ENCODE measurements at regions not wholly inside any gene's neighbourhood (a gene's known extent, or its start where the extent isn't known, plus 50 kb on each side); places are given as distances from the start of the nearest gene placed in this dataset.
A peak's percentile ranks its signal among the peaks of the same experiment; 100 is the strongest.
"Not testable (repeated sequence)": the region's sequence is repeated elsewhere in the genome, so short reads cannot be mapped to it uniquely, and the experiment has no call there.

DNA sequence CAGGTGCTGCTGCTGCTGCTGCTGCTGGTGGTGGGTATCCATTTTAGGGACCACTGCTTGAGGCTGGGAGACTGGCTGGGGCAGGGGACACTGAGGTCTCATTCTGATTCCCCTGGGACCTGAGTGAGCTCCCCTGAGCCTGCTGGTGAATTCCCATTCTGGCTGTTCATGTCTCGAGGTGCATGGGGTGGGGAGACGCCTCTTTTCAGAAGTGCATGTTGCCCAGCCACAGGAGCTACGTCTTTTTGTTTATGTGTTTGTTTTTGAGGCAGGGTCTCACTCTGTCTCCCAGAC lies 133.4 kb downstream of the RHOU start:
- no peak for DNase-seq

DNA sequence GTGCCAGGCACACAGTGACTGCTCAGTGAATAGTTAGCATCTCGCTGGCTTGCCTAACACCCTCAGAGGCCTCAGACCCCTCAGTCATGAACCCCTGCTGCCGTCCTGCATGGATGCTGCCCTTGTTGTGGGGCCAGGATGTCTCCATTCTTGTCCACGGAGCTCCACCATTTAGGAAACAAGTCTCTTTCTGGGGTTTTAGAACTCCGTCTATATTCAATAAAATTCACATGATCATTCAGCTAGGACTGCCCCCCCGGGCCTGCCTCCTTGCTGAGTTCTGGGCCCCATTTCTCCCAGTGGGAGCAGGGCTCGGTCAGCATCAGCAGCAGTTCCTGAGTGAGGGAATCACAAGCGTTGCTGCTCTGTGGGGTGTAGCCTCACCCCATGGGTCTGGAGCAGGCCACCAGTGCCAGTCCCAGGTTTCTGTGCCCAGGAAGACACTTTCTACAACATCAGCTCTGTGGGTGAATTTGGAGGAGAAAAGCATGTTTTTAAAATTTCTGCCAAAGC lies 134.1 kb downstream of the RHOU start:
- no peak for DNase-seq

DNA sequence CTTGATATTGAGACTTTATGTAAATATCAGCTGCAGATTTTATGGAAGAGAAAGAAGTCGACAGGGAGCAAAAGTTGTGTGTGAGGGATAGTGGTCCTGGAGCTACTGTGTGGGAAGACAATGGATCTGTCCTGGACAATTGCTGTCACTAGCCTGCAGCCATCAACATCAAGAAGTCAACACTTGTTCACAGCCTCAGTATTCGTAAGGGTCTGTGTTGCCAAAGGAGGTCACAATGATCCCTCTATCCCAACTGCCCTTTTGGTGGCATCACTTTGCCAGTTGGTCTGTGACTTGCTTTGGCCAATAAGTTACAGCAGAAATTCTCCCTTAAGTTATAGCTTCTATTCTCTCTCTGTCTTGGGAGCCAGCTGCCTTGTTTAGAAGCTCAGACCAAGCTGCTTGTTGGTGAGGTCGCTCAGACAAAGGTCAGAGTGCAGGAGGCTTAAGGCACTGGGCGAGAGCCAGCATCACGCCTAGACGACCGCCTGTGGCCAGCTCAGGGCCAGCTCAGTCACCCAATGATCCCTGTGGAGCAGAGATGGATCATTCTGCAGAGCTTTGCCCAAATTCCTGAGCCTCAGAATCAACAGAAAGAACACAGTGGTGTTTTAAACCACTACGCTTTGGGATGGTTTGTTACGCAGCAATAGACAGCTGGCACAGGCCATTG lies 134.9 kb downstream of the RHOU start:
- no peak for DNase-seq

DNA sequence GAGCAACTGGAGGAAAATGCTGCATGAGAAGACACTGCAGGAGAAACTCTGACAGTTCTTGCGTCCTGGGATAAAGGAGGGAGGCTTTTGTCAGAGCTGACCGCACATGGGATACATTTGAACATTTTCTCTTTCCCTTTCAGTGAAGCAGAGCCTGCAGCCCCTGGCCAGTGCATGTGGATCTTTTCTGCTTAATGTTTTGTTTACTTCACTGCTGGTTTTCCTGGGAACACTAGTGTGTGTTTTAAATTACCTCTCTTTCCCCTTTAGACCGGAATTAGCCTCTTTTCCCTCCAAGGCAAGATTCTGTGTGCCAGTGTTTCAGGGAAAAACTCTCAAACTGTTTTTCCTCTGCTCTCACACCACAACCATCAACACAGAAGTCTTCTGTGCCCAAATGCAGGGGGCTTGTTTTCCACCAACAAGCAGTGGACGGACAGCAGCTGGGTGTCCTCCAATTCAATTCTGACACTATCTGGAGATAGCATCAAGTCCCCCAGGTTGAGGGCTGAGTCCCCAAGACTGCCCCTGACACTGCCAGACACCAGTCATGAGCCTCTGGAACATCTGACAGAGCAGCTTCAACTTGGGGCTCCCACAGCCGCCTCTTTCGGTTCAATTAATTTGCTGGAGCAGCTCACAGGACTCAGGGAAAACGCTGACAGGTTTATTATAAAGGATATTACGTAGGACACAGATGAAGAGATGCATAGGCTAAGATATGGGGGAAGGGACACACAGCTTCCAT lies 136.2 kb downstream of the RHOU start:
- peak; percentile 53 for DNase-seq

DNA sequence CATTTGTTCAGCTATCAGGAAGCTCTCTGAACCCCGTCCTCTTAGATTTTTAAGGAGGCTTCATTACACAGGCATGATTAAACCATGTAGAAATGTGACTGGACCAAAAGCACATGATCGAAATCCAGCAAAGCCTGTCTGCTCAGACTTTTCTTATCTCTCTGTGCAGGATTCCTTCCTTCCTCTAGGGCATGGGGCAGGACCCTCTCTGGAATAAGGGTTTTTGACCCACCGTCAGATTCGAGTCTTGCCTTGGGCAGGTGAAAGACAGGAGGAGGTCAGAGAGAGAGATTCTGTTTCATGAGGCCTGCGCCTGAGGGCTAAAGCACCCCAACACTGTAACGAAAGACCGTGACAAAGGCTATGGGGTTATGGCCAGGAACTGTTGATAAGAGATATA lies 136.8 kb downstream of the RHOU start:
- DNase-seq, result no peak

DNA sequence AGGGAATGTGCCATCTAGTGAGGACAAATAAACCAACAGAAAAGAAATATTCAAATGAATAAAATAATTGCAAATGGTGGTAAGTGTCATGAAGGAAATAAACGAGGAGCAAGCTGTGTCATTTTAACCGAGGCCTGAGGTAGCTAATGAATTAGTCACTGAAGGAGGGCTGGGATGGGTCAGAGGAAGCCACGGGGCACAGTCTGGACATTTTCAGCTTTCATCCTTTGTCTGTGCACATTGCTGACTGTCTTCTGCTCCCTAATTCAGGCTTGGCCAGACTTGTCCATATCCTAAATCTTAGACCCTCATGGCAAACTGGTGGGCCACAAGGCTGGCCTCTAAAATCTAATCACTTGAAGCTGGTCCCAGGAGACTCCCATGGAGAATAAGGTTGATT lies 138.4 kb downstream of the RHOU start:
- no peak for DNase-seq

DNA sequence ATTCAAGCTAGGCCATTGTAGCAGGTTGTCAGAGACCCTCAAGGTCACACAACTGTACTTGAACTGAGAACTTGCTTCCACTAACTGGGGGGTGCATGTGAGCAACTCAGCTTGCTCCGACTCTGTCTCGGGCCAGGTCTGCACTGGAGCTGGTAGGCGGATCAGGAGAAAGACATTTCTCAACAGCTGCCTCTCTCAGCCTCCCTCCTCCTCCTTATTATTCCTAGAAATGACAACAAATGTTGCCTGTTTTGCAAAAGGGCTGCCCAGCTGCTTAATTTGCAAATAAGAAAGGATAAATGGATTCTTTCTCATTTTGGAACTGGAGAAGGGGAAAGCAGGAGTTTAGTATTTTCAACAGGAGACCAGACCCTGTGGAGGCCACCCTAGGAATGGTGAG lies 140.5 kb downstream of the RHOU start:
- no peak for DNase-seq

DNA sequence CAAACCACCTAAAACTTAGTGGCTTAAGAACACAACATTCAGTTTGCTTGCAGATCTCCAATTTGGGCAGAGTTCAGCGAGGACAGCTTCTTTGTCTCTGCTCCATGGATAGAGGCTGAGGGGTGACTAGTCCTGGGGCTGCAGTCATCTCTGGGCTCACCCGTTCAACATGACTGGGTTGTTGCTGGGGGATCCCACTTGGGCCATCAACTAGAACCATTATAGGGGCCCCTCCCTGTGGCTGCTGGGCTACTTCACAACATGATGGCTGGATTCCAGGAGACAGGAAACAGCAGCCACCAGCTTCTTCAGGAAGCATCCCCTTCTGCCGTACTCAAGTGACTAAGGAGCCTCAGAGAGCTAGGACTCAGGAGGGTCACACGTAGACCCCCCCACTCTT lies 140.9 kb downstream of the RHOU start:
- DNase-seq, result no peak

DNA sequence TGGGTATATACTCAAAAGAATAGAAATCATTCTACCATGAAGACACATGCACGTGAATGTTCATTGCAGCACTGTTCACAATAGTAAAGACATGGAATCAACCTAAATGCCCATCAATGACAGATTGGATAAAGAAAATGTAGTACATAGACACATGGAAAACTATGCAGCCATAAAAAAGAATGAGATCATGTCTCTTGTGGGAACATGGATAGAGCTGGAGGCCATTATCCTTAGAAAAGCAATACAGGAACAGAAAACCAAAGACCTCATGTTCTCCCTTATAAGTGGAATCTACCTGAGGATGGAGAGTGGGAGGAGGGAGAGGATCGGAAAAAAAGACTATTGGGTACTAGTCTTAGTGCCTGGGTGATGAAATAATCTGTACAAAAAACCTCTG lies 143.9 kb downstream of the RHOU start:
- DNase-seq, result no peak

DNA sequence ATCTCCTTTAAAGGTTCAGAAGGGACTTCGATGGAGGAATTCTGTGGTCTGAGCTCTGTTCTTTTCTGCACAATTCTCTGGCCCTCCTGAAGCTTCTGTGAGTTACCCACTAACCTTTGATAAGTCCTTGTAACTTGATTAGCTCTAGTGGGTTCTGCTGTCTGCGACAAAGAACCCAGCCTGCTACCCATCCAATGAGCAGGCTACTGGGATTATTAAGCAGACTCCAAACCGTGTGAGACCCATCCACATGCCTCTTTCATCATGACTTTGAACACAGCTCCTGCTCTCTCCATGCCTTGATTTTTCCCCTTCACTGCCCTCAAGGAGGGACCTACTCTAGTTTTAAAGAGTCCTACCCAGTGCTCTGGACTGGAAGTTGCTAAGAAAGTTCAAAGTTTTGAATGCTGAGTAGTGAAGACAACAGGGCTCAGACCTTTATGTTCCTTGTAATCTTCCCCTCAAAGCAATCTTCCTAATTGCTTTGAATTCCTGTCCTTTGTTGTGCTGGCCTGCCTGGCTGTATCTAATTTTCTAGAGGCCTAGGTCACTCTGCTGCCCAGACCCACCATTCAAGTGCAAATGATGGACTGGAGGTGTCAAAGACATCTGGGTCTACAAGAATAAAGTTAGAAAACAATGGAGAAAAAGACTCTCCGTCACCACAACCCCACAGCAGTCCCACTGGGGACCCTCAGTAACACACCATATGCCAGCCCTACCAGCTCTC lies 146.9 kb downstream of the RHOU start:
- DNase-seq, result no peak

DNA sequence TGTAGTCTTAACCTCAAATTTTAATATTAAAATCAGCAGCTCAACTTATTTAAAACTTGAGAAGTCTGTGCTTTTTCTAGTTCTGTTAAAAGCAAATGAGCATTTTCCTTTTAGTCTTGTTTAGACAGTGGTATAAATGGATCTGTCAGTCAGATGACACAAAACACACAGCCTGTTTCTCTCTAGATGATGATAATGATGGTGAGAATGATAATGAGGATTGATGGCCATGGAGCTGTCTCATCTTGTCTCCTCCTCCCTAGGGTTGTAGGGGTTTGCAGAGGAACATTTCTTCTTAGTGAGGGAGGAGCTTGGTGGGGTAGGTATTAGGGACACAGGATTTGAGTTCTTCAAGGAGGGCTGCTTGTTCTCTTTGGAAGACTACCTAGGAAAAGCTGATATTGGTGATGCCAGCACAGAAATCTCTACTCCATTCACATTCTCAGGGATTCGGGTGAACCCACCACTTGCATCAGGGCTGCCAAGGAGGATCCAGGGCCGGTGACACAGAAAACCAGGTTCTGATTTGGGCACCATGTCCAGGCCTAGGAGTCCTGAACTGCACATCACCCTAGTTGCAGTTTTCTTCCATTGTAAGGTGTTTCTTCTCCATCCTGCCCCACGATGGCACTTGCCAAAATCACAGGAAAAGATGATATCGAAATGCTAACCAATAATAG lies 147.6 kb downstream of the RHOU start:
- no peak for DNase-seq

DNA sequence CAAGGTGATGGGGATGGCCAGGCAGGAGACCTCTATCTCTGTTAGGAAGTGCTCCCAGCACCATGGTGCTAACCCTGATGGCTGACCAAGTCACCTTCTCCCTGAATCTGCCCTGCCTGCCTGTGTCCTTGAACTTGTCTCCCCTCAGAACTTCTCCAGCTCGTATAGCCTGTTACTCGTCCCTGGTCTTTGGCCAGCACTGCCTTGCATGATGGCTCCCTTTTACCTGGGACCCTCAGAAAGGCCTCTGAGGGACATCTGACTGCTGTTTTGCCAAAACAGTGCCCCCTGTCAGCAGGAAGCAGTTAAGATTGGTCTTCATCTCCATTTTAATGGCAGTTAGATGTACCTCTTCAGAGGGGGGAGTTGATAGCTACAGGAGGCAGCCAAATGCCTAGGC lies 148.3 kb downstream of the RHOU start:
- no peak for DNase-seq

DNA sequence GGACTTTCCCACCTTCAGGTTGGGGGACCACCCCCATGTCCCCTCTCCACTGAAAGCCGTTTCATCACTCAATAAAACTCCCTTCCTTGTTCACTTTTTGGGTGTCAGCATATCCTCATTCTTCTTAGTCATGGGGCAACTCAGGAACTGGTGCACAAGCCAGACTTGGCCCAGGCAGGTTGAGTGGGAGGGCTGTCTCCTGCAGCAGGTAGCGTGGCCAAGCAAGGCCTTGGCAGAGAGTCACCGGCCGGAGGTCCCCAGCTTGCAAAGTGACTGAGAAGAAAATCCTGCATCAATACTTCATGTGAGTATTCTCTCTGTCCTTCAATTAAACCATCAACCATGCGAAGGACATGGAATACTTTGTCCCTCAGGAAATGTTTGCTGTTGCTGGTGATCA lies 148.9 kb downstream of the RHOU start:
- no peak for DNase-seq

DNA sequence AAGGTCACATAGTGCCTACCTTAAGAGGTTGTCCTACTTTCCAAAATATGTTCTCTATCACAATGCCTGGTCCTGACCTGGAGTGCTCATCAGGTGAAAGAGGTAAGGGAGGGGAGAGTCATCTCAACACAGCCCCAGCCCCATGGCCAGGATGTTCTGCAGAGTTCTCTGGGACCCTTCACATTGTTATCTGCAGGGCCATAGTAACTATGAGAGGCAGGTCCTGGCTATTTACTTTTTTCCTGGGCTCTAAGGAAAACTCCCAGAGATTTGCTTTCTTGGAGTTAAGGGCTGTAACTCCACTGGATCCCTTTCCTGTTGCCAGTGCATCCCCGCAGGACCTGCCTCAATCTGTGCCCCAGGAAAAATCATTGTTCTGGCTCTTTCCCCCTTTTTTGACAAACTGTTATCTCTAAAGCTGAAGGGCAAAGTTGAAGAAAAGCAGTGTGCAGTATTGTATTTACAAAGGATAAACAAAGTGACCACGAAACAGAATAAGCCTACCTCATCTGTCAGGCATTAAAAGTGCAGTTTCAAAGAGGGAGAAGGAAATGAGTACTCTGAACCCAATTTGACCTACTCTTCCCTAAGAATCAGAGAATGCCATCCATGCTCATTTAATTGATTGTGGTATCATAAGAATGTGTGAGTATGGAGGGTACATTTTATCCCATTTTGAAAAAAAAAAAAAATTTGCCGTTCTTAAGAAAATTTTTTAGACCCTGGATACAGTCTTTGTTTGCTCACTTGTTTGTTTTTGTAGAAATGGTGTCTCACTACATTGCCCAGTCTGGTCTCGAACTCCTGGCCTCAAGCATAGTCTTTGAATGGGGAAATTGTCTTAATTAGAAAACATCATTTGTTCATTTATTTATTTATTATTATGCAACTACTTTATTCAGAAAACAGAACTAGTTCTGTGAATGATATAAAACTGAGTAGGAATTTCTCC lies 149.6 kb downstream of the RHOU start:
- no peak for DNase-seq

DNA sequence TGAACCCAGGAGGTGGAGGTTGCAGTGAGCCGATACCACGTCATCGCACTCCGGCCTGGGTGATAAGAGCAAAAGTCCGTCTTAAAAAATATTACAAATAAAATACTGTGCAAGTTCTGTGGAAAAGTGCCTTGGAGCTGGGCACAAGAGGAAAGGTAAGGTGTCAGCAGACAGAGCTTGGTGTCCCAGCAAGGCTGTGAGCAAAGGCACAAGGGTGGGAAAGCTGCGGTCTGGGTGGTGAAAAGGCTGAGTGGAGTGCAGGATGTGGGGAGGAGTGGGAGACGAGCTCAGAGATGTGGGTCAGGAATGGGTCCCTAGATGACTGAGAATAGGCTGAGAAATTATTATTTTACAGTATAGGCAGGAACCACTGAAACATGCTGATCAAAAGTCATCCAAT lies 150.6 kb downstream of the RHOU start:
- DNase-seq, result no peak

DNA sequence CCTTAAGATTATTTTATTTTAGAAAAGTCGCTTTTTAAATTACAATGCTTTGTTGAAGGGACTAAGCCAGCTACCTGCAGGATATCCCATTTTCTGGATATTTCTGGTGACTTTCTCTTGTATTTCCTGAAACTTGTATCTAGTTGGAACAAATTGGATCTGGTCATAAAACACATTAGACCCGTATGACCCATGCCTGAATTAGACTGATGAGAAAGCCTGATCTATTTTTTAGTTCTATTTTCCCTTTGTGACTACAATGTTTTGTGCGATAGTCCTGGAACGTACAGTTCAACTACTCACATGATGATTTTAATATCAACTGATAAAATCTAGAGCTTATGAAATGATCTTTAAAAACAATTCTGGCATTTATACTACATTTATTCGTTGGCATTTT lies 151.8 kb downstream of the RHOU start:
- no peak for DNase-seq

DNA sequence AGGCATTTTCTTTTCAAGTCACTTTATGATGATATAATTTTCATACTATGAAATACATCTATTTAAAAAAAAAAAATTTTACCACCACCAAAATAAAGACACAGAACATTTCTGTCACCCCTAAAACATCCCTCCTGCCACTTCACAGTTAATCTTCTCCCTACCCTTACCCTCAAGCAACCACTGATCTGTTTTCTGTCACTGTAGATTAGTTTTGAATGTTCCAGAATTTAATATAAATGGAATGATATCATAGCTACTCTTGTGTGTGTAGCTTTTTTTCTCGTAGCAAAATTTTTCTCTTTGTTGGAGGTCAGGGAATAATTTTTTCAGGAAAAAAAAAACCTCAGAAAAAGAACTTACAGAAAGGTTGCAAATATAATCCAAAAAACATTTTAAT lies 152.7 kb downstream of the RHOU start:
- no peak for DNase-seq

DNA sequence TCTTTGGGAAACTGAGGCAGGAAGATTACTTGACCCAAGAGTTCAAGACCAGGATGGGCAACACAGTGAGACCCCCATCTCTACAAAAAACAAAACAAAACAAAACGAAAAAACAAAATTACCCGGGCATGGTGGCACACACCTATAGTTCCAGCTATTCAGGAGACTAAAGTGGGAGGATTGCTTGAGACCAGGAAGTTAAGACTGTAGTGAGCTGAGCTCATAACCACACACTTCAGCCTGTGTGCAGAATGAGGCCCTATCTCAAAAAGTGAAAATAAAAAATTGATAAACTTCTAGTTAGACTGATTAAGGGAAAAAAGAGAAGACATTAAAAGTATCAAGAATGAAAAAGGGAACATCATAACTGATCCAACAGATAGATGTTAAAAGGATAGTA lies 154.0 kb downstream of the RHOU start:
- DNase-seq, result no peak

DNA sequence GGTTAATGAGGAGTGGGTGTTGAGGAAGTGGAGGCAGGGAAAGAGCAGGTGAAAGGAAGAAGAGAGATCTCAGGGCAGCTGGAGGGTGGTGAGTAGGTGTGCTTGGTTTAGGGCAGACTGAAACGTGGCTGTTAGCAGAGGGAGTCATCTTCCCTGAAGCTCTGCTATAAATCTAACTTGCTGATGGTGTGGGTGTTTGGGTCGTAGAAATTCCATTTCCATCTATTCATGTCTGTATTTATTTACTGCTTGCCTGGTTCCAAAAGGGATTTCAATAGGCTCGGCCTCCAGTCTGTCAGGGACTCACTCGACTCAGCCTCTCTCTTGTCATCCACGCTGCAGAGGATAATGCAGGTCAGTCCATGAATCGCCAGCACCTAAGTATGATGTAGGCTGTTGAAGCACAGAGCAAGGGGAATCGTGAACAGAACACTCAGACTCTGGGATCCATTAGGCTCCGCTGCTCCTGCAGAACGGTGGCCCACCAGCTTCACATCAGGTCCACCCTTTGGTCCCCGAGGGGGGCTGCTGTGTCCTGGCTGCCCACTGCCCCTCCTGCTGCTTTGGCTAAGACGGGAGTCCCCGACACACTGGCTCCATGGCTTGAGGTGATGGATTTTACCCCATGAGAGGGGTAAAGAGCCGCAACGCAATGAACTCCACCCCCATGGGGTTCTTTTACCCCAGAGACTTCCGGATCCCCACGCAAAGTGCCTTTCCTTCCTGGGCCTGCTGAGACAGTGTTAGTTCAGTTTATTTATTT lies 156.2 kb downstream of the RHOU start:
- DNase-seq, result no peak

DNA sequence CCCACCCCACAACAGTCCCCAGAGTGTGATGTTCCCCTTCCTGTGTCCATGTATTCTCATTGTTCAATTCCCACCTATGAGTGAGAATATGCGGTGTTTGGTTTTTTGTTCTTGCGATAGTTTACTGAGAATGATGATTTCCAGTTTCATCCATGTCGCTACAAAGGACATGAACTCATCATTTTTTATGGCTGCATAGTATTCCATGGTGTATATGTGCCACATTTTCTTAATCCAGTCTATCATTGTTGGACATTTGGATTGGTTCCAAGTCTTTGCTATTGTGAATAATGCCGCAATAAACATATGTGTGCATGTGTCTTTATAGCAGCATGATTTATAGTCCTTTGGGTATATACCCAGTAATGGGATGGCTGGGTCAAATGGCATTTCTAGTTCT lies 156.9 kb downstream of the RHOU start:
- DNase-seq, result not testable (repeated sequence)

DNA sequence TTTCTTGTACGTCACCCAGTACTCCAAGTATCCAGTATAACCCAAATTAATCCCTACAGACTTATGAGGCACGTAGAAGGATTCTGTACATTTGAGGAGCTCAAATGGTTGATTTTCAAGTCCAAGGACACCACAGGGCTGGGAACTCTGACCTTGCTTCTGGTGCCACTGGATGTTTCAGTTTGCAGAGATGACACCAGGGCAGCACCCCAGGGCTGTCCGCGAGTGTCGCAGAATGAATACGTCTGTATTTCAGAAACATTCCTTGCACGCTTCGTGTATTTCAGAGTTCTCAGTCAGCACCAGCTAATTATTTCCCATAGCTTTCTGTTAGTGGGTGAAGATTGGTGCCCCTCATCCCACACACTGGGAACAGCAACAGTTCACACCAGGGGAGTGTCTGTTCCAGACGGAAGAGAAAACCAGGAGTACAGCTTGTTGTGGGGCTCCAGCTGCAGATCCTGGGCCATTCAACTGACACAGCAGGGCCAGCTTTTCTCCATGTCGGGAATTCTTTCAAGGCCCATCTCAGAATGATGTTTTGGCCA lies 159.2 kb downstream of the RHOU start:
- no peak for DNase-seq

Measured in left kidney (tissue), 1 donor.